HepG2 (cell line): ENCODE measurements at regions not wholly inside any gene's neighbourhood (a gene's known extent, or its start where the extent isn't known, plus 50 kb on each side); places are given as distances from the start of the nearest gene placed in this dataset.

Experiments
- ZMYM2 ChIP-seq: sonication (generic); formaldehyde crosslinking; IDR thresholded peaks from 2 replicates; pipeline ENCODE4 v1.8.0; 2022; ENCODE audit warnings: mild to moderate bottlenecking, missing genetic modification reagents
- TF ChIP-seq, protein P1 (sequence below): sonication (generic); formaldehyde crosslinking; IDR thresholded peaks from 2 replicates; pipeline ENCODE4 v1.4.0; 2020; ENCODE audit warnings: missing genetic modification reagents

GRCh38 chr3:59127071-59127470 lies 77.2 kb upstream of the CFAP20DC start:
- no peak for TF ChIP-seq ZMYM2 (CRISPR knock-in tag)
- TF ChIP-seq, protein P1, sequence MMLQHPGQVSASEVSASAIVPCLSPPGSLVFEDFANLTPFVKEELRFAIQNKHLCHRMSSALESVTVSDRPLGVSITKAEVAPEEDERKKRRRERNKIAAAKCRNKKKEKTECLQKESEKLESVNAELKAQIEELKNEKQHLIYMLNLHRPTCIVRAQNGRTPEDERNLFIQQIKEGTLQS (CRISPR knock-in tag): no peak
